ENCODE measurements at regions not wholly inside any gene's neighbourhood (a gene's known extent, or its start where the extent isn't known, plus 50 kb on each side); places are given as distances from the start of the nearest gene placed in this dataset.
"Not testable (repeated sequence)": the region's sequence is repeated elsewhere in the genome, so short reads cannot be mapped to it uniquely, and the experiment has no call there.

DNA sequence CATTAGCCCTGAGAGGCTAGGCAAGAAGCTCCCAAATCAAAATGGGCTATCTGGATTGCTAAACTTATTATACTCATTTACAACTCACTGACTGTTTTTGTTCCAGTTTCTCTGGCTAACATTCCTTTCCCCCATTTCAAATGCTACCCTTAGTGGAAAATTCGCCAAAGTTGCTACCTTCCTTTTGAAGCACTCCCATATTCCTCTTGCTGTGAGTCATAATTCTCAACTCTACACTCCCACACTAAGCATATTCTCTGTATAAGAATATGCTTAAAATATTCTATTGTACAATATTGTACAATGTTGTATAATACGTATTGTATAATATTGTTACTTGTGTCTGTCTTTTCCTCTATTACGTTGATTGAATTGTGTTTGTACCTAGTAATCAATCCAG is 398.6 kb downstream of the PYDC2 start:
- DNase-seq (ENCODE audit: low spot score) = no peak

DNA sequence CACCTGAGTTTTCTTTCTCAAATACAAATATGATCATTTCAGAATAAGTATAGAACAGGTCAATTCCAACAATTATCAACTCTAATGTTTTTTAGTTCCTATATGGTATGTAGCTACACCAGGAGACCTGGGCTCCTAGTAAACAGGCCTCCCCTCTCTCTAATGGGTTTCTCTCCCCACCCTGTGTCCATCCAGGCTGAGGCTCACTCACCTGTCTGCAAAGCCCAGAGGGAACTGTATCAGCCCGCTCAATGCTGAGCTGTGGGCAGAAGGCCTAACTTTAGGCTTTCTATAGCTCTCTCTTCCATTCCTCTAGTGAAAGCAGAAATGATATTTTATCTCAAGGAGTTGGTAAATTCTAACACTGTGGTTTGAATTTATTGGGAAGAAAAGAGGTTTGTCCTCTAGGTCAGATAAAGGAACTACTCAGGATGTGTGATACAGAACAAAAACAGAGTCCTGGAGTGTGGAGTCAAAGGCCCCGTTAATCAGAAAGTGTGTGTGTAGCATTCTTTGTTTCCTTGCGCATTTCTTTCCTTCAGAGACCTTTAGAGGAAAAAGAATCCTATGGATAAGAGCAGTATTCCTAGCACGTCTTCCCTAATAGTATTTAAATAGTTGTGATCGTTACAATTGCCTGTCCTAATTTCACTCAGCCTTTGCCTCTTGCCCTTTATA is 408.9 kb downstream of the PYDC2 start:
- DNase-seq (ENCODE audit: low spot score) = no peak

DNA sequence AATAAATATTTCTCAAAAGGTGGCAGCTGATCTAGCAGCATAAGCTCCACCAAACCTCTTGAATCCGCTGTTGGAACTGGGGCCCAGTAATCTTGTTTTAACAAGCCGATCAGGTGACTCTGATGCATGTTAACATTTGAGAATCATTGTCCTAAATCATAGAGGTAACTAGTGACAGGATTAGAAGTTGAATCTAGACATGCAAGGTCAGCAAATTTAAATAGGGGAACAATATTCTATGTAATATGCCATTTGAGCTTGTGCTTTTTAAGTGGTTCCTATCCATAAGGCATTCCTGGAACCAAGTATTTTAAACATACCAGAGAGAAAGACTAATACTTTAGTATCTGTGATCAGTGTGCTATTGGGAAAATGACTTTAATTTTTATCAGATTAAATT is 412.8 kb downstream of the PYDC2 start:
- no peak for DNase-seq (ENCODE audit: low spot score)

DNA sequence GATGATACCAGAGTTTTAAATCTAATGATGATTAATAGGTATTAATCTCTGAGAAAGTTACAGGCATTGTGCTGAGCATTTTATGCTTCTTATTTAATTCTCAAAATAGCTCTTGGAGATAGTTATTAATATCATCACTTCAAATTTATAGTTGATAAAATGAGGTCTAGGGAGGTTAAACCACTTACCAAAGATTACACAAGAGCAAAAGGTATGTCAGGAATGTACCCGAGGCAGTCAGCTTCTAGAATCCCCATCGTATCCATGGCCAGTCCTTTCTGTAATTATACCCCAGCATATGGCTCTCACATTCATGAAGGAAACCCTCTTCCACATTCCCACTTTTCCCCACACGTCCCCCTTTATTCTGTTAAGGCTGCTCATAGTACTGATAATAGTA is 421.3 kb downstream of the PYDC2 start:
- DNase-seq (ENCODE audit: low spot score) = no peak

DNA sequence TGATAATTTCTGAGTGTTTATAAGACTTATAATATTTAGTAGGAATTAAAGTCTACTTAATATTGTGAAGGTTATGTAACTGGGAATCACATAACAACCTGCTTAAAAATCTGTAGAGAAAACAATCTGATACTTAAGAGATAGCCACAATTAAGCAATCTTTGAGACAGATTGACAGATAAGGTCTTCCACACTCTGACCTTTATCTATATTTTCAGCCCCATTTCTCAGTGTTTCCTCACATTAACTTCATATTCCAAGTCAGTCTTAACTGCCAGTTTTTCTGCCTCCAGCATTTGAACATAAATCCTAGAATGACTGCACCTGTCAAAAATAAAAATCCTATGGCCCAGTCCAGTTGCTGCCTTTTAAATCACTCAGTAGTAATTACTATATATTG is 423.2 kb downstream of the PYDC2 start:
- DNase-seq (ENCODE audit: low spot score) = no peak

DNA sequence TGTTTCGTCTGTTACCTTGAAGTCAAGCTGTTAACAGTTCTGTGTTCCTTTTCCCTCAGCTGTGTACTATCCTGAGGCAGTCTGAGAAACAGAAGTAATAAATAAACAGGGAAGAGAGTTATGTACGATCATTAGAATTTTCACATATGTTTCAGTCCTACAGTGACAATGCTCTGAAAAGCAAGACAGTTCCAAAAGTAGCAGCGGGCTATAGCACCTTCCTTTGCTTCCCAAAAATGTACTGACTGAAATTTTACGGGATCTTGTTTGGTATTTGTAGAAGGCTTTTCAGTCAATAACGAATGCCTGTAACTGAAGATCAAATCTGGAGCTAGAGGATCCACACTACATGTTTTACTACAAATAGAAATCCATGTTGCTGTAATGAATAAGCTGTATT is 428.1 kb downstream of the PYDC2 start:
- no peak for DNase-seq (ENCODE audit: low spot score)

DNA sequence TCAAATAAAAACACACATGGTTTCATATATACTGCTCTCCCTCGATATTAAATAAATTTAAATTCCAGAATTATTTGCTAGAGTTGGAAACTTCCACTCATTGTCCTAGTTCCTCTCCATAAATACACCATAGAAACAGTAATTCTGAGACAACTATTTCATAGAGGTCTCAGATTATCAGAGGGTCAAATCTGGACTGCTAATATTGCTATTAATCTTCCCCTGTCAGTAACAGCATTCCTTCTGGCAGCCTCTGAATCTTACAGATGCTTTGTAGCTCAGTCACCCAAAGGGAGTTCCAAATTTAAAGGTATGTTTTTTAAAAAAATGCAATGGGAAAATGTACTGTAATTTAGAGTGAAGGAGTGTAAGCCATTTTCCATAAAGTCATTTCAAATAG is 428.8 kb downstream of the PYDC2 start:
- DNase-seq (ENCODE audit: low spot score) = no peak

DNA sequence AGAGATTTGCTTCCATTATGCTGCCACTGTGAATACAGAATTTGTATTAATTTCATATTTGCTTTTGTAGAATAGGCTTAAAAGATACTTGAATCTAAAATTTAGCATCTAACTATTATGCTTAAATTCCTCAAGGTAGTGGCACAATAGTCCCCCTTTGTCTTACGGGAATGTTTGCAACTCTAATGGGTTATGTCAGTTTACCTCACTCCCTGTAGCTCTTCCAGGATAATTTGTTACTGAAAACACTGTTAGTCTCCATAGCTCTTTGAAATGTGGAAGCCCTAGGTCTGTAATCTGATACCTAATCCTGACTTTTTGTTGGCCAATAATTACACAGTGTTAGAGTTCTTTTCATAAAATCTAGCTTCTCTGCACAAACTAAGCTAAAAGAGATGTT is 433.4 kb downstream of the PYDC2 start:
- DNase-seq (ENCODE audit: low spot score) = no peak

DNA sequence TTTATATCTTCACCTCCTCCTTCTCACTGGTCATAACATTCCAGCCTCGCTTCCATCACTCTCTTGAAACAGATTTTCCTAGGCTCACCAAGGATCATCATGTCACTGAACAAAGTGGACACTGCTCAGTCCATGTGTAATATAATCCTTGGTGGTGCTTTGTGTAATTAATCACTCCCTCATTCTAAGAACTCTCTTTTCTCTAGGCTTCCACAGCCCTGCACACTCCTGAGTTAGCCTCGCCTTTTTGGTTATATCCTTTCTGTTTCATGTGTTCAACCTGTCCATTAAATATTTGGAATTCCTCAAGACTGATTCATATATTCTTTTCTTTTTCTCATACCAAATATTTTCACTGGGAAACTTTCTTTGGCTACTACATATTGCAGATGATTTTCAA is 440.8 kb downstream of the PYDC2 start:
- no peak for DNase-seq (ENCODE audit: low spot score)

DNA sequence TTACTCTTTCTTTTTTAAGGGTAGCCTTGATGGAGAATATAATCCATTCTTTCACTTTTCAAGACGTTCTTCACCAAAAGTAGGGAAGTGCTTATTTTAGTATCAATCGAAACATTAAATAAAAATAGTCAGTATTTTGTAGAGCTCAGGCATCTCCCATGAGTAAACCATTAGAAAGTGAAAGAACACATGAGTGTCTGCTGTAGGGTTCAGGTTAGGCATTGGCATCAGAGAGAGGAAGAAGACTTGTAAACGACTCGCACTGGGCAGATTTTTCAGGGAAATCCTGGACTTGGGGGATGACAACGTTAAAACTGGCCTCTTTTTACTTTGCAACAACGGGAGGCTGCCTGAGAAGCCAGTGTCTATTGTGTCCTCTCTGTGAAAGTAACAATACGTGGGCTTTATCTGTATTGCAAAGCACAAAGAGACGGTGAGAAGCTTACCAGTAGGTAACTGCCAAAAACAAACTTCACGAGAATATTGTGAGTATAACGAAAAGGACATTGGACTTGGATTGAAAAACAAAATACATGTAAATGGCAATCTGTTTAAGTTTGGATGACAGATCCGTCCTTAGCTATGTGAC is 451.7 kb downstream of the PYDC2 start:
- no peak for DNase-seq (ENCODE audit: low spot score)

DNA sequence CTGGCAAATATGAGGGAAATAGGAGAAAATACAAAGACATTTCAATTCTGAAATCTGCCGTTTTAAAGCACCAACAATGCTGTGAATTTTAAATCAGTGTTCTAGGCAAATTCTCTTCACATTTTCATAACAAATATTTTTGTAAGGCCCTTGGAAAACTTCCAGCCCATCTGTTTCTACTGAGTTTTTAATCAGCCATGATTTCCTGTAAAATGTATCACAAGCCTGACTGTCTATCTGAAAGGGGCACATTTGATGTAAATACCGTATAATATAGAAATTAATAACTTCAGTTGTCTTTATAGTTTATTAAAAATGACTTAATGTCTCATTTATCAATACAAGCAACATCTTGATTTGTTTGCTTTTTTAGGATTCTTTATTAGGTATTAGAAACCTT is 454.7 kb downstream of the PYDC2 start:
- DNase-seq (ENCODE audit: low spot score) = no peak

DNA sequence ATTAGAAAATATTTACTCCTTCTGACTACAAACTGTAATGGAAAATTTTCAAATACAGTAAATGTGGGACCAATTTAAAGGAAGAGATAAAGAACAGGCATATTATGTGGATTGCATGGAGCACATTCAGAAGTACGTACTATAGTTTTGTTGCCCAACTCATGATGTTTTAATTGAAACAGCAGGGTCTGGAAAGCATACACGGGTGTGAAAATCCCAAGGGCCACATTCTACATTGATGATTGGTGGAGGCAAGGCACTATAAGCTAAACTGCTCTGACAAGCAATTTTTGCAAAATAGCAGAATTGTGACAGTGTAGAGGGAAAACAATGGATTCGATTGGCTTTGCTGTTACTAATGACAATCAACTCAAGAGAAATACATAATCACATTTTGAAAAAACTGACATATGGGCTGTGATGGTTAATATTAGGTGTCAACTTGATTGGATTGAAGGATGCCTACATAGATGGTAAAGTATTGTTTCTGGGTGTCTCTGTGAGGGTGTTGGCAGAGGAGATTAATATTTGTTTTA is 458.6 kb downstream of the PYDC2 start:
- DNase-seq (ENCODE audit: low spot score) = no peak

DNA sequence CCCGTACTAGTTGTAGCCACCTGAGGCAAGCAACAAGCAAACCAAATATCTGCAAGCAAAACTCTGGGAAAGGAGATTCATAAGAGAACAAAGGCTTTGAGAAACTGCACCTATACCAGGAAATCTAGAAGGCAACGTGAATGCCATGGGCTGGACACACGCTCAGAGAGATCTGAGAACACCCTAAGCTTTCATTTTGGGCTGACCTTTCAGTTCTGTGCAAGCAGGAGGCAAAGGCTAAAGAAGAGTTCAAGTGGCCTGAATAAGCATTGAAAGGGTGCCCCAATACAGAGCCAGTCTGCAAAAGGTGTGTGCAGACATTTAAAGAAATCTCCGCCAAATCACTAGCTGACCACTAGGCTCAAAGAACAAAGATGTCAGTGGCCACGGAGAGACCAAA is 461.6 kb downstream of the PYDC2 start:
- no peak for DNase-seq (ENCODE audit: low spot score)

DNA sequence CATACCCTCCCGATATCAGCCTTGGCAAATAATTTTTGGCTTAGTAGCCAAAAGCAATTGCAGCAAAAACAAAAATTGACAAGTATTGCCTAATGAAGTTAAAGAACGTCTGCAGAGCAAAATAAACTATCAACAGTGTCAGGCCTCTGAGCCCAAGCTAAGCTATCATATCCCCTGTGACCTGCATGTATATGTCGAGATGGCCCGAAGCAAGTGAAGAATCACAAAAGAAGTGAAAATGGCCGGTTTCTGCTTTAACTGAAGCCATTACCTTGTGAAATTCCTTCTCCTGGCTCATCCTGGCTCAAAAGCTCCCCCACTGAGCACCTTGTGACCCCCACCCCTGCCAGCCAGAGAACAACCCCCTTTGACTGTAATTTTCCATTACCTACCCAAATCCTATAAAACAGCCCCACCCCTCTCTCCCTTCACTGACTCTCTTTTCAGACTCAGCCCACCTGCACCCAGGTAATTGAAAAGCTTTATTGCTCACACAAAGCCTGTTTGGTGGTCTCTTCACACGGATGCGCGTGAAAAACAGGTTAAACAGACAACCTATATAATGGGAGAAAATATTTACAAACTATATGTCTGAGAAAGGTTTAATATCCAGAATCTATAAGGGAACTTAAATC is 466.3 kb downstream of the PYDC2 start:
- not testable (repeated sequence) for DNase-seq (ENCODE audit: low spot score)

DNA sequence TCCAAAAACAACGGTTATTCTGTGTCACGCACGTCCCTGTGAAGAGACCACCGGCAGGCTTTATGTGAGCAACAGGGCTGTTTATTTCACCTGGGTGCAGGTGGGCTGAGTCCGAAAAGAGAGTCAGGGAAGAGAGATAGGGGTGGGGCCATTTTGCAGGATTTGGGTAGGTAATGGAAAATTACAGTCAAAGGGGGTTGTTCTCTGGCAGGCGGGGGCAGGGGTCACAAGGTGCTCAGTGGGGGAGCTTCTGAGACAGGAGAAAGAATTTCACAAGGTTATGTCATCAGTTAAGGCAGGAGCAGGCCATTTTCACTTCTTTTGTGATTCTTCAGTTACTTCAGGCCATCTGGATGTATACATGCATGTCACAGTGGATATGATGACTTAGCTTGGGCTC is 467.0 kb downstream of the PYDC2 start:
- not testable (repeated sequence) for DNase-seq (ENCODE audit: low spot score)

DNA sequence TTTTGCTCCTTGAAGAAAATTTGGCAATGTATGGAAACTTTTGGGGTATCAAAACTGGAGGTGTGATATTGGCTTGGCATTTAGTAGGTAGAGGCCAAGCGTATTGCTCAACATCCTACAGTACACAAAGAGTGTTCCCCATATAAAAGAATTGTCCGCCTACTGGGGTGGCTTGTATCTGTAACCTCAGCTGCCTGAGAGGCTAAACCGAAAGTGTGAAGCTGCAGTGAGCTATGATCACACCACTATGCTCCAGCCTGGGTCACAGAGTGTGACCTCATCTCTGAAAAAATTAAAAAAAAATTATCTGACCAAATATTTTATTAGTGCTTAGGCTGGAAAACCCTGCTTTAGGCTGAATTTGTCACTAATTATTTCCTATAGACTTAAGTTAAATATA is 483.9 kb downstream of the PYDC2 start:
- no peak for DNase-seq (ENCODE audit: low spot score)

DNA sequence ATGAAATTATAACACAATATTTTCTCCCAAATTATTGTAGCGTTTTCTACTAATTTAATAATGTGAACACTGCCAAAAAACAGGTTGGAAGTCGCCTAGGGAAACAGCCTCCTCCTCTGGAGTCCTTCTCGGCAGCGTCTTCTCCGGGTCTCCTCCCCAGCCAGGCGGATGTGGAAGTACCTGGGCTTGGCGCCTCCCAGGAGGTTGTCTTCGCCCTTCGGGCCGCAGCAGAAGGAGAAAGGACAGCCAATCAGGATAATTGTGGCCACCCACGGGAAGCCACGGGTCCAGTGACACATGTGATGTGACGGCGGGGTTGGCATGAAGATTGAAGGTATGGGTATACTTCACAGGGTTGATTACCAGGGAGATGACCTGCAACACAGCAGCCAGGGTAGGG is 491.2 kb downstream of the PYDC2 start:
- DNase-seq (ENCODE audit: low spot score) = no peak

DNA sequence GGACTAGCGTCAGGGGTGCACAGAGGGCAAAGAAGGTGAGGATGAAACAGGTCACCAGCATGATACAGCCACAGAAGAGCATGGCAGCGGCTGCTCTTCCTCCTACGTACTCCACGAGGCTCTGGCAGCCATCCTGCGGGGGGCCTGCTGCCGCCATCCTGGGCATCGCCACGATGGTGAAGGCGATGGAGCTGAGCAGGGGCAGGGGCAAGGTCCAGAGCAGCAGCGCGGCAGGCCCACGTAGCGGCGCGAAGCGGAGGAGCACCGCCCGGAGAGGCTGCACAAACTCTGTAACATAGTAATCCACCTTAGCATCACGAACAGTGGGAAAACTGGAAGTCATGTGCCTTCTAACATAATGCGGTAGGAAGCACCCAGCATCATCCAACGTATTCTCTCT is 491.6 kb downstream of the PYDC2 start:
- no peak for DNase-seq (ENCODE audit: low spot score)

DNA sequence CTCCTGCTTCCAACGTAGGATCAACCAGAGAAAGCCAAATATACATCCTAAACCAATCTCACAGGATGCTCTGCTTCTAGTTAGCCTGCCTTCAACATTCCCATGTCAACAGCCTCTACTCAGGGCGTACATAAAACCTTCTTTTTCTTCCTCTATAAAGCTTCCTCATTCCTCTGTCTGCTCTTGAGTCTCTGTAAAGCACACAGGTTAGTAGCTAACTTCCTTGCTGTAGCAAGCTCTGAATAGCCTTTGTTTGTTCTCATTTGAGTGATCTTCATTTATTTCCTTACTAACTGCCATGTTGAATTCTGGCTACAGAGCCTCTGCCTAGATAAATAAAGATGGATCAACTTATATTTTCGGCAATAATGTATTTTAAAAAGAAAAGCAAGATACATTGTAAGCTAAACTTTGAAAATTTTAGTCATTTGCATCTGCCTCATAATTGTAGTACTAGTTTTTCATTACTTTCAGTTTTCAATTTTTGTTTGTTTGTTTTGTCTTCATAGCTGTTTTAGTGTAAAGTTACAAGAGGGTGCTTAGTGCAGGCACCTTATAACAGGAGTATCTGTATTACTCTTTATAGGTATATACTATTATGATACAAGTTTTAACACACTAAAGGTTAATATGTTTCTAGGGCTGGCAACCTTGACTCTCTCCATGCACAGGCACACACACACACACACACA is 498.2 kb downstream of the PYDC2 start:
- DNase-seq (ENCODE audit: low spot score) = no peak

DNA sequence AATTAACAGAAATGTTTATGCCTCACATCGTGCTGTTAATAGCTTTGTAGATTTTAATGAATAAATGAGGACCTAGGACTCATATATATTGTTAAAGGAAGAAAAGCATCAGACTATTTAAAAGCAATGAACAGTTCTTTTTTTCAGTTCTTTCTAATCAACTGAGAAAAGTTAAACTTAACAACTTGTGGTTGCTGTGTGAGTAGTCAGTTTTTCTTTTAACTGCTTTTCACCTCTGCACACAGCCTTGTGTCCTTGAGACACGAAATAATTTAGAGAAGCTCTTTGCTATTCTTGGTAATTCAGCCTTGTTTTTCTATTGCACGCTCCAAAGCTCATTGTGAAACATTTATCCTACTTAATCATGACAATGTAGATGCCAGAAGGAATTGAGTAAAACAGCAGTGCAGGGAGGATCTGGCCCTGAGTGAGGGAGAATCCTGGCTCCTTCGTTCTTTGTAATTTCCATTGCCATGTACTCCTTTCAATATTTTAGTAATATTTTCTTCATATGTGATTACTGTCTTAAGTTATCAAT is 499.0 kb downstream of the PYDC2 start:
- no peak for DNase-seq (ENCODE audit: low spot score)

DNA sequence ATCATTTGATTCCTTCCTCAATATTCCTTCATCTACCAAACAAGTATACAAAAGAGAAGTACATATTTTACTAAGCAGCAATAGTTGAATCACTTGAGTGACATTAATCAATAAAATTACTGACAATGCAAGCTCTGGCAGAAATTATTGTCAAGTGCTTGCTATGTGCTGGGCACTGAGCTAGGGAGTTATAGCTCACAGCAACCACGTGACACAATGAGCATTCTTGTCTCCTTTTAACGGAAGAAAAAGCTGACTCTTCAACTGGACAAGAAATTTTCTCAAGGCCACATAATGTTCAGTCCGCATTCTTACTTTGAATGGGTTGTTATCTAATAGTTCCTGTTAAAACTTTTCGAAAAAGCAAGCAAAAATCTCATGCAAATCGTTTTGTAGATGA is 500.1 kb downstream of the PYDC2 start:
- DNase-seq (ENCODE audit: low spot score) = no peak

DNA sequence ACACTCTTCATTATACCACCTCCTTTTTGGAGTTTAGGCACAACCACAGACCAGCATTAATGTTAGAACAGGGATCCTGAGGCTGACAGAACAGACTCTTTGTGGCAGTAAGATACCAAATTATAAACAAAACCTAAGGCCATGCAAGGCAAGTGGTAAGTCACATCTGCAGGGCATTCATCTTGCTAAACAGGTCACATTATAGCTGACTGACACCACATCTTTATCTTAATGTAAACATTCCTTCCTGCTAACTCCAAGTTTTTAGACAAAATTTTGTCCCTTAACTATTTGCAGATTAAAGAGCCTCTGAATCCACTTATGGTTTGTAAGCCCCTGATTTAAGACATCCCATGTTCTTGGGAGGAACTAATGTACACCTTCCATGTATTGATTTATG is 500.6 kb downstream of the PYDC2 start:
- DNase-seq (ENCODE audit: low spot score) = no peak
